ENCODE measurements at regions not wholly inside any gene's neighbourhood (a gene's known extent, or its start where the extent isn't known, plus 50 kb on each side); places are given as distances from the start of the nearest gene placed in this dataset.

DNA sequence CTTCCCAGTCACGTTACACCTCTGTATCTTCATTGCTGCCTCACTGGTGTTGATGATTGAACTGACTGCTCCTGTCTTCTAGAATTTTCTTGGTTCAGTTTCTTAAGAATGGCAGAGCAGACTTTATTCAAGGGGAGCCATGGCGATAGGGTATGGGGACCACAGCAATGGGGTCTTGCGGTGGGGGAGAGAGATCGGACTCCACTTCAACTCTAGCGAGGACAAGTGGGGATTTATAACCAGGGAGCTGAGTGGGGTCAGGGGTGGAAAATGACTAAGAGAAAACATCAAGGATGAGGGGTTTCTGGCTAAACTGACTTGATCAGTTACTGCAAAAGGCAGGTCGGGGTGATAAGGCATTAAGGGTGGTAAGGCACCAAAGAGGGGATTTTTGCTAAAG is 156.4 kb downstream of the CD83 start:
- Histone ChIP-seq H3K4me1 (ENCODE audit: control insufficient read depth, insufficient read depth, low read length) (no peaks in the 10 kb centered on the region), H3K36me3 (ENCODE audit: control insufficient read depth in 2 of 2, insufficient read depth in 1 of 2, low read length in 2 of 2) (no peaks in the 10 kb centered on the region), H3K9me3 (ENCODE audit: control insufficient read depth, insufficient read depth, low read depth, low read length) (no peaks in the 10 kb centered on the region), H3K4me3 (ENCODE audit: low read depth, low read length) (no peak overlapping the region), H3K27ac (ENCODE audit: extremely low read depth, low read depth, low read length) (no peak overlapping the region)
- ChIA-PET POLR2A (no interaction called here), CTCF (interaction anchor here (0.5 to 1.1 kb wide), 2 partner anchors 9 to 31 kb away, joined by 3 read pairs; no protein-coding TSS in a partner anchor)
- TF ChIP-seq ZNF19 (tag by site-specific recombination; IDR thresholded peaks at IDR 0.05; ENCODE audit: low read depth): no peak
- no peak for TF ChIP-seq ZSCAN23 (tag by site-specific recombination; IDR thresholded peaks at IDR 0.05)
- TF ChIP-seq TCF7L2 (IDR thresholded peaks at IDR 0.05; ENCODE audit: borderline replicate concordance, low read depth, low read length): no peak
- no peak for TF ChIP-seq ZNF510 (tag by site-specific recombination; IDR thresholded peaks at IDR 0.05; ENCODE audit: insufficient replicate concordance)
- no peak for TF ChIP-seq ZNF175 (tag by site-specific recombination; IDR thresholded peaks at IDR 0.05)
- TF ChIP-seq GLI4 (tag by site-specific recombination; IDR thresholded peaks at IDR 0.05): no peak

DNA sequence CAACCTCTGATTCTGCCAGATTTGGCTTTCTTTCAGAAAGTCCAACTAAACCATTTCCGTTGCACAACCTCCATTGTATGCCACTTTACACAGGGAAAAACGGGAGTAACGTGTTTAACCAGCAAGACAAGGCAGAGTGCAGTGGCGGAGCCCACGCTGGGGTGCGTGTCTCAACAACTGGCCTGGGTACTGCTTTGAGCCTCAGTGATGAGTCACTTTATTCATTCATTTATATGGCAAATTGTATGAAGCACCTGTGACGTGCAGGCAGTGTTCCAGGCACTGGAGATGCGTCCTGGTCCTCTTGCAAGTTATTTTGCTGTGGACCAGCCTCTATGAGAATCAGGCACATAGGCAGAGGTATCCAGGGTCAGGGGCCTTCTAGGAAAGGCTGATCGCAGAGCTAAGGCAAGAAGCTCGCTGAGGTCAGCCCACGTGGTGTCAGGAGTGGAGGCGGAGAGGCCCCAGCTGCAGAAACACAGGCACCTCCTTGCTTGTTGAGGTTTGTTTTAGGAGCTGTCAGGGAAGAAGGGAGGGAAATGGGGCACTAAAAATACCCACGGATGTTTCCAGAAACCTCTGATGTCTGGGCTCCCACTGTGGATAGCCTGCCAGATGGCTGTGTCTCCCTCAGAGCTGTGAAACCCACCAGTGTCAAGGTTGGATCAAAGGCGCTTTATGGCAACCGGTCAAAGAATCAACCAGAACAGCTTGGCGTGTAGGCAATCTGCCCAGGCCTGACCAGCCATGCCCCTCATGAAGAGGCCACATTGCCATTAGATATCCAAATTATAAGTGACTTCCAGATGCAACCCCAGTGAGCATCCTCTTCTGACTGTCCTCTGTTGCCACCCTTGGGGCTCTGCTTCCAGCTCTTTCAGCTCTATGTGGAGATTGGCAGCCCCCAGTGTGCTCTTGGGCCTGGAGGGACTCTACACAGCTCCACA is 157.2 kb downstream of the CD83 start:
- H3K36me3 ChIP-seq (ENCODE audit: control insufficient read depth in 2 of 2, insufficient read depth in 1 of 2, low read length in 2 of 2): no peaks in the 10 kb centered on the region
- ChIA-PET CTCF (interaction anchor here (0.5 kb wide), 1 partner anchor 32 kb away, joined by 3 read pairs; no protein-coding TSS in a partner anchor), POLR2A (no interaction called here)
- TF ChIP-seq KLF8 (tag by site-specific recombination; IDR thresholded peaks at IDR 0.05) (no peak), EGR2 (tag by site-specific recombination; IDR thresholded peaks at IDR 0.05; ENCODE audit: low read depth) (0 out of 2 replicates have a peak, but pooled peaks have one; percentile 19), ZNF112 (tag by site-specific recombination; IDR thresholded peaks at IDR 0.05) (no peak), ZFHX2 (tag by site-specific recombination; conservative IDR thresholded peaks at IDR 0.05) (0 out of 2 replicates have a peak, but pooled peaks have one; percentile 16), ZNF366 (tag by site-specific recombination; conservative IDR thresholded peaks at IDR 0.05) (no peak), ZNF211 (tag by site-specific recombination; IDR thresholded peaks at IDR 0.05; ENCODE audit: low read depth) (no peak)
- TF ChIP-seq, protein P1, sequence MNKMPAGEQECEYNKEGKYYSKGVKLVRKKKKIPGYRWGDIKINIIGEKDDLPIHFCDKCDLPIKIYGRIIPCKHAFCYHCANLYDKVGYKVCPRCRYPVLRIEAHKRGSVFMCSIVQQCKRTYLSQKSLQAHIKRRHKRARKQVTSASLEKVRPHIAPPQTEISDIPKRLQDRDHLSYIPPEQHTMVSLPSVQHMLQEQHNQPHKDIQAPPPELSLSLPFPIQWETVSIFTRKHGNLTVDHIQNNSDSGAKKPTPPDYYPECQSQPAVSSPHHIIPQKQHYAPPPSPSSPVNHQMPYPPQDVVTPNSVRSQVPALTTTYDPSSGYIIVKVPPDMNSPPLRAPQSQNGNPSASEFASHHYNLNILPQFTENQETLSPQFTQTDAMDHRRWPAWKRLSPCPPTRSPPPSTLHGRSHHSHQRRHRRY (tag by site-specific recombination; IDR thresholded peaks at IDR 0.05): no peak
- TF ChIP-seq, protein P2, sequence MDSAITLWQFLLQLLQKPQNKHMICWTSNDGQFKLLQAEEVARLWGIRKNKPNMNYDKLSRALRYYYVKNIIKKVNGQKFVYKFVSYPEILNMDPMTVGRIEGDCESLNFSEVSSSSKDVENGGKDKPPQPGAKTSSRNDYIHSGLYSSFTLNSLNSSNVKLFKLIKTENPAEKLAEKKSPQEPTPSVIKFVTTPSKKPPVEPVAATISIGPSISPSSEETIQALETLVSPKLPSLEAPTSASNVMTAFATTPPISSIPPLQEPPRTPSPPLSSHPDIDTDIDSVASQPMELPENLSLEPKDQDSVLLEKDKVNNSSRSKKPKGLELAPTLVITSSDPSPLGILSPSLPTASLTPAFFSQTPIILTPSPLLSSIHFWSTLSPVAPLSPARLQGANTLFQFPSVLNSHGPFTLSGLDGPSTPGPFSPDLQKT (IDR thresholded peaks at IDR 0.05; ENCODE audit: borderline replicate concordance, low read depth, low read length): no peak
- no peak overlapping the region for H3K27ac ChIP-seq (ENCODE audit: extremely low read depth, low read depth, low read length)
- no peaks in the 10 kb centered on the region for H3K4me1 ChIP-seq (ENCODE audit: control insufficient read depth, insufficient read depth, low read length)
- H3K9me3 ChIP-seq (ENCODE audit: control insufficient read depth, insufficient read depth, low read depth, low read length): no peaks in the 10 kb centered on the region
- H3K4me3 ChIP-seq (ENCODE audit: low read depth, low read length): no peak overlapping the region

DNA sequence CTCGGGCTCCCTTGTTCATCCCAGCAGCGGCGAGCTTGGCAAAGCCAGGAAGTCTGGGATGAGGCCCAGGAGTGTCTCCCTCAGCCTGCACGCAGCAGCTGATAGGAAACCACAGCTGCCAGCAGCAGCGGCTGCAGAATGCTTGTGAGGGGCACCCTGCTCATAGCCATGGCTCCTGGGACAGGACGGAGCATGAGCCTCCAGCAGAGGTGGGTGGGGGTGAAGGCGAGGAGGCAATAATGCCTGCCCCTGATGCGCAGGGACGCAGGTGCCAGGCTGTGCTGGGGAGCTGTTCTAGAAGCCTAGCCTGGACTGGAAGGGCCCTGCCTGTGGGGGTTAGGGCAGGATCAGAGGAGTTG is 157.9 kb downstream of the CD83 start:
- Histone ChIP-seq H3K4me1 (ENCODE audit: control insufficient read depth, insufficient read depth, low read length) (no peaks in the 10 kb centered on the region), H3K9me3 (ENCODE audit: control insufficient read depth, insufficient read depth, low read depth, low read length) (no peaks in the 10 kb centered on the region), H3K4me3 (ENCODE audit: low read depth, low read length) (no peak overlapping the region), H3K36me3 (ENCODE audit: control insufficient read depth in 2 of 2, insufficient read depth in 1 of 2, low read length in 2 of 2) (no peaks in the 10 kb centered on the region), H3K27ac (ENCODE audit: extremely low read depth, low read depth, low read length) (no peak overlapping the region)
- ChIA-PET CTCF (no interaction called here), POLR2A (no interaction called here)
- TF ChIP-seq ZBTB8A (tag by site-specific recombination; IDR thresholded peaks at IDR 0.05) (no peak), ZNF660 (tag by site-specific recombination; IDR thresholded peaks at IDR 0.05) (no peak), ZFHX2 (tag by site-specific recombination; conservative IDR thresholded peaks at IDR 0.05) (no peak), ZNF596 (tag by site-specific recombination; IDR thresholded peaks at IDR 0.05) (no peak), ZNF311 (tag by site-specific recombination; IDR thresholded peaks at IDR 0.05; ENCODE audit: borderline replicate concordance) (no peak)
- TF ChIP-seq, protein P3, sequence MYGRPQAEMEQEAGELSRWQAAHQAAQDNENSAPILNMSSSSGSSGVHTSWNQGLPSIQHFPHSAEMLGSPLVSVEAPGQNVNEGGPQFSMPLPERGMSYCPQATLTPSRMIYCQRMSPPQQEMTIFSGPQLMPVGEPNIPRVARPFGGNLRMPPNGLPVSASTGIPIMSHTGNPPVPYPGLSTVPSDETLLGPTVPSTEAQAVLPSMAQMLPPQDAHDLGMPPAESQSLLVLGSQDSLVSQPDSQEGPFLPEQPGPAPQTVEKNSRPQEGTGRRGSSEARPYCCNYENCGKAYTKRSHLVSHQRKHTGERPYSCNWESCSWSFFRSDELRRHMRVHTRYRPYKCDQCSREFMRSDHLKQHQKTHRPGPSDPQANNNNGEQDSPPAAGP (tag by site-specific recombination; IDR thresholded peaks at IDR 0.05): no peak
- TF ChIP-seq, protein P4, sequence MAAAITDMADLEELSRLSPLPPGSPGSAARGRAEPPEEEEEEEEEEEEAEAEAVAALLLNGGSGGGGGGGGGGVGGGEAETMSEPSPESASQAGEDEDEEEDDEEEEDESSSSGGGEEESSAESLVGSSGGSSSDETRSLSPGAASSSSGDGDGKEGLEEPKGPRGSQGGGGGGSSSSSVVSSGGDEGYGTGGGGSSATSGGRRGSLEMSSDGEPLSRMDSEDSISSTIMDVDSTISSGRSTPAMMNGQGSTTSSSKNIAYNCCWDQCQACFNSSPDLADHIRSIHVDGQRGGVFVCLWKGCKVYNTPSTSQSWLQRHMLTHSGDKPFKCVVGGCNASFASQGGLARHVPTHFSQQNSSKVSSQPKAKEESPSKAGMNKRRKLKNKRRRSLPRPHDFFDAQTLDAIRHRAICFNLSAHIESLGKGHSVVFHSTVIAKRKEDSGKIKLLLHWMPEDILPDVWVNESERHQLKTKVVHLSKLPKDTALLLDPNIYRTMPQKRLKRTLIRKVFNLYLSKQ (tag by site-specific recombination; IDR thresholded peaks at IDR 0.05; ENCODE audit: borderline replicate concordance): no peak
- TF ChIP-seq, protein P5, sequence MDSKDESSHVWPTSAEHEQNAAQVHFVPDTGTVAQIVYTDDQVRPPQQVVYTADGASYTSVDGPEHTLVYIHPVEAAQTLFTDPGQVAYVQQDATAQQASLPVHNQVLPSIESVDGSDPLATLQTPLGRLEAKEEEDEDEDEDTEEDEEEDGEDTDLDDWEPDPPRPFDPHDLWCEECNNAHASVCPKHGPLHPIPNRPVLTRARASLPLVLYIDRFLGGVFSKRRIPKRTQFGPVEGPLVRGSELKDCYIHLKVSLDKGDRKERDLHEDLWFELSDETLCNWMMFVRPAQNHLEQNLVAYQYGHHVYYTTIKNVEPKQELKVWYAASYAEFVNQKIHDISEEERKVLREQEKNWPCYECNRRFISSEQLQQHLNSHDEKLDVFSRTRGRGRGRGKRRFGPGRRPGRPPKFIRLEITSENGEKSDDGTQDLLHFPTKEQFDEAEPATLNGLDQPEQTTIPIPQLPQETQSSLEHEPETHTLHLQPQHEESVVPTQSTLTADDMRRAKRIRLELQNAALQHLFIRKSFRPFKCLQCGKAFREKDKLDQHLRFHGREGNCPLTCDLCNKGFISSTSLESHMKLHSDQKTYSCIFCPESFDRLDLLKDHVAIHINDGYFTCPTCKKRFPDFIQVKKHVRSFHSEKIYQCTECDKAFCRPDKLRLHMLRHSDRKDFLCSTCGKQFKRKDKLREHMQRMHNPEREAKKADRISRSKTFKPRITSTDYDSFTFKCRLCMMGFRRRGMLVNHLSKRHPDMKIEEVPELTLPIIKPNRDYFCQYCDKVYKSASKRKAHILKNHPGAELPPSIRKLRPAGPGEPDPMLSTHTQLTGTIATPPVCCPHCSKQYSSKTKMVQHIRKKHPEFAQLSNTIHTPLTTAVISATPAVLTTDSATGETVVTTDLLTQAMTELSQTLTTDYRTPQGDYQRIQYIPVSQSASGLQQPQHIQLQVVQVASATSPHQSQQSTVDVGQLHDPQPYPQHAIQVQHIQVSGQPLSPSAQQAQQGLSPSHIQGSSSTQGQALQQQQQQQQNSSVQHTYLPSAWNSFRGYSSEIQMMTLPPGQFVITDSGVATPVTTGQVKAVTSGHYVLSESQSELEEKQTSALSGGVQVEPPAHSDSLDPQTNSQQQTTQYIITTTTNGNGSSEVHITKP (tag by site-specific recombination; IDR thresholded peaks at IDR 0.05): no peak
- TF ChIP-seq, protein P6, sequence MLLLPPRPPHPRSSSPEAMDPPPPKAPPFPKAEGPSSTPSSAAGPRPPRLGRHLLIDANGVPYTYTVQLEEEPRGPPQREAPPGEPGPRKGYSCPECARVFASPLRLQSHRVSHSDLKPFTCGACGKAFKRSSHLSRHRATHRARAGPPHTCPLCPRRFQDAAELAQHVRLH (tag by site-specific recombination; IDR thresholded peaks at IDR 0.05): no peak
